SK-N-SH treated with all-trans-retinoic acid at 6 μM for 48 hours (cell line): ENCODE measurements at regions not wholly inside any gene's neighbourhood (a gene's known extent, or its start where the extent isn't known, plus 50 kb on each side); places are given as distances from the start of the nearest gene placed in this dataset.
A peak's percentile ranks its signal among the peaks of the same experiment; 100 is the strongest.

ENCODE experiments used
- ATAC-seq: fragments of 200-7000 bp; cut with Tn5 transposase; 3 replicates; pipeline ENCODE4 v1.9.1; 2020; ENCODE audit warnings: mild to moderate bottlenecking, moderate library complexity
- ARNTL ChIP-seq: fragments of 450-650 bp; formaldehyde crosslinking; IDR thresholded peaks from 2 replicates; pipeline ENCODE4 v1.5.0; 2020; ENCODE audit warnings: low read depth, mild to moderate bottlenecking, moderate library complexity, borderline replicate concordance
- BACH2 ChIP-seq: fragments of 250-450 bp; sonication (Bioruptor Pico); IDR thresholded peaks from 2 replicates; pipeline ENCODE4 v1.9.0; 2021; ENCODE audit warnings: mild to moderate bottlenecking, borderline replicate concordance
- CREB5 ChIP-seq: fragments of 250-450 bp; sonication (Bioruptor Pico); IDR thresholded peaks from 2 replicates; pipeline ENCODE4 v1.5.1; 2020; ENCODE audit warnings: low read depth, mild to moderate bottlenecking, moderate library complexity
- CSDC2 ChIP-seq: fragments of 250-450 bp; sonication (Bioruptor Pico); IDR thresholded peaks from 2 replicates; pipeline ENCODE4 v1.5.0; 2020; ENCODE audit warnings: mild to moderate bottlenecking, moderate library complexity
- CSRNP3 ChIP-seq: fragments of 250-450 bp; sonication (Bioruptor Pico); IDR thresholded peaks from 2 replicates; pipeline ENCODE4 v1.5.1; 2021; ENCODE audit warnings: mild to moderate bottlenecking, moderate library complexity
- ESRRG ChIP-seq: fragments of 250-450 bp; sonication (Bioruptor Pico); IDR thresholded peaks from 2 replicates; pipeline ENCODE4 v1.6.1; 2021; ENCODE audit warnings: mild to moderate bottlenecking
- GLIS3 ChIP-seq: fragments of 250-450 bp; sonication (Bioruptor Pico); IDR thresholded peaks from 2 replicates; pipeline ENCODE4 v1.5.0; 2020; ENCODE audit warnings: mild to moderate bottlenecking, moderate library complexity
- ISL1 ChIP-seq: fragments of 250-450 bp; sonication (Bioruptor Pico); IDR thresholded peaks from 2 replicates; pipeline ENCODE4 v2.1.2; 2022; ENCODE audit warnings: mild to moderate bottlenecking, moderate library complexity
- OSR1 ChIP-seq: fragments of 250-450 bp; sonication (Bioruptor Pico); IDR thresholded peaks from 2 replicates; pipeline ENCODE4 v1.8.0; 2022; ENCODE audit warnings: moderate library complexity, mild to moderate bottlenecking, inconsistent platforms
- PATZ1 ChIP-seq: fragments of 250-450 bp; sonication (Bioruptor Pico); IDR thresholded peaks from 2 replicates; pipeline ENCODE4 v1.8.0; 2020; ENCODE audit warnings: mild to moderate bottlenecking, moderate library complexity, borderline replicate concordance
- POU6F1 ChIP-seq: fragments of 250-450 bp; sonication (Bioruptor Pico); IDR thresholded peaks from 2 replicates; pipeline ENCODE4 v1.8.0; 2021; ENCODE audit warnings: low read depth, mild to moderate bottlenecking, moderate library complexity, borderline replicate concordance
- PPARA ChIP-seq: fragments of 250-450 bp; sonication (Bioruptor Pico); IDR thresholded peaks from 2 replicates; pipeline ENCODE4 v1.5.0; 2020; ENCODE audit warnings: mild to moderate bottlenecking, borderline replicate concordance
- RARB ChIP-seq: fragments of 250-450 bp; sonication (Bioruptor Pico); IDR thresholded peaks from 2 replicates; pipeline ENCODE4 v1.8.0; 2021; ENCODE audit warnings: mild to moderate bottlenecking, moderate library complexity
- SNAI2 ChIP-seq: fragments of 250-450 bp; sonication (Bioruptor Pico); IDR thresholded peaks from 2 replicates; pipeline ENCODE4 v1.5.0; 2020; ENCODE audit warnings: mild to moderate bottlenecking, moderate library complexity
- TCF4 ChIP-seq: fragments of 250-450 bp; sonication (Bioruptor Pico); IDR thresholded peaks from 2 replicates; pipeline ENCODE4 v1.8.0; 2021; ENCODE audit warnings: mild to moderate bottlenecking, moderate library complexity, borderline replicate concordance
- TOX ChIP-seq: fragments of 250-450 bp; sonication (Bioruptor Pico); IDR thresholded peaks from 2 replicates; pipeline ENCODE4 v1.8.0; 2021; ENCODE audit warnings: mild to moderate bottlenecking, moderate library complexity, borderline replicate concordance
- TSHZ2 ChIP-seq: fragments of 250-450 bp; sonication (Bioruptor Pico); IDR thresholded peaks from 2 replicates; pipeline ENCODE4 v1.5.0; 2020; ENCODE audit warnings: mild to moderate bottlenecking, moderate library complexity
- ZFP3 ChIP-seq: fragments of 250-450 bp; sonication (Bioruptor Pico); IDR thresholded peaks from 2 replicates; pipeline ENCODE4 v1.5.0; 2020; ENCODE audit warnings: mild to moderate bottlenecking, moderate library complexity
- ZFP30 ChIP-seq: fragments of 450-650 bp; formaldehyde crosslinking; IDR thresholded peaks from 2 replicates; pipeline ENCODE4 v1.5.0; 2022; ENCODE audit warnings: mild to moderate bottlenecking, moderate library complexity
- ZNF565 ChIP-seq: fragments of 450-650 bp; formaldehyde crosslinking; conservative IDR thresholded peaks from 2 replicates; pipeline ENCODE4 v1.5.0; 2020; ENCODE audit warnings: low read depth, mild to moderate bottlenecking, moderate library complexity
- ZNF70 ChIP-seq: fragments of 450-650 bp; formaldehyde crosslinking; IDR thresholded peaks from 2 replicates; pipeline ENCODE4 v1.5.0; 2020; ENCODE audit warnings: mild to moderate bottlenecking, moderate library complexity
- ZNF8 ChIP-seq: fragments of 450-650 bp; formaldehyde crosslinking; IDR thresholded peaks from 2 replicates; pipeline ENCODE4 v1.5.0; 2020; ENCODE audit warnings: mild to moderate bottlenecking, moderate library complexity

GRCh38 chr4:156581282-156582063, 390.1 kb downstream of the PDGFC start:
- no peak for TF ChIP-seq ESRRG (CRISPR knock-in tag)
- no peak for TF ChIP-seq PPARA
- no peak for TF ChIP-seq ZFP30 (CRISPR knock-in tag)
- TF ChIP-seq POU6F1 (CRISPR knock-in tag): no peak
- TF ChIP-seq ZNF70 (CRISPR knock-in tag): no peak
- no peak for TF ChIP-seq SNAI2
- TF ChIP-seq ISL1 (CRISPR knock-in tag): no peak
- TF ChIP-seq TOX (CRISPR knock-in tag): no peak
- TF ChIP-seq OSR1 (CRISPR knock-in tag): no peak
- TF ChIP-seq BACH2 (CRISPR knock-in tag): no peak
- no peak for TF ChIP-seq ZFP3 (CRISPR knock-in tag)
- no peak for TF ChIP-seq RARB (CRISPR knock-in tag)
- ATAC-seq: peak; percentile 50

GRCh38 chr4:156578713-156579112, 392.9 kb downstream of the PDGFC start:
- TF ChIP-seq ZNF565 (no peak), CREB5 (no peak), PATZ1 (CRISPR knock-in tag) (no peak), ZFP3 (CRISPR knock-in tag) (no peak), PPARA (no peak), CSDC2 (CRISPR knock-in tag) (no peak), RARB (CRISPR knock-in tag) (no peak), ZFP30 (CRISPR knock-in tag) (no peak), ISL1 (CRISPR knock-in tag) (no peak), BACH2 (CRISPR knock-in tag) (no peak), SNAI2 (no peak), ARNTL (CRISPR knock-in tag) (no peak), ZNF8 (CRISPR knock-in tag) (no peak)
- no peak for ATAC-seq

- peak; percentile 21 for ATAC-seq
- TF ChIP-seq TSHZ2 (CRISPR knock-in tag) (no peak), GLIS3 (no peak), BACH2 (CRISPR knock-in tag) (no peak), TOX (CRISPR knock-in tag) (no peak), TCF4 (CRISPR knock-in tag) (no peak), CSDC2 (CRISPR knock-in tag) (no peak), SNAI2 (no peak), OSR1 (CRISPR knock-in tag) (no peak), ZNF8 (CRISPR knock-in tag) (no peak), ARNTL (CRISPR knock-in tag) (no peak), PATZ1 (CRISPR knock-in tag) (no peak), CREB5 (no peak), ISL1 (CRISPR knock-in tag) (no peak), CSRNP3 (CRISPR knock-in tag) (no peak), ZFP30 (CRISPR knock-in tag) (no peak), ZNF565 (no peak), ZFP3 (CRISPR knock-in tag) (no peak)
Observed at GRCh38 chr4:156578005-156578404, 393.6 kb downstream of the PDGFC start.
